ENCODE measurements at regions not wholly inside any gene's neighbourhood (a gene's known extent, or its start where the extent isn't known, plus 50 kb on each side); places are given as distances from the start of the nearest gene placed in this dataset.

- WGBS, 2 donors (ENCODE audit: extremely low coverage in 2 of 2, insufficient read length in 2 of 2, insufficient replicate concordance in 1 of 2): no CpG with 5 or more reads among the region's 4 CpGs
- no peak overlapping the region for H2BK120ac ChIP-seq (ENCODE audit: low read depth, low read length)
- H4K8ac ChIP-seq (ENCODE audit: low read depth, low read length): no peak overlapping the region
- H3K4me2 ChIP-seq (ENCODE audit: insufficient read depth, low read length, poor library complexity, severe bottlenecking): no peak overlapping the region
- H3K4ac ChIP-seq (ENCODE audit: low read length): no peak overlapping the region
- H2AK5ac ChIP-seq (ENCODE audit: low read depth, low read length): no peak overlapping the region
- H3K14ac ChIP-seq (ENCODE audit: low read length): no peak overlapping the region
- H3K23ac ChIP-seq (ENCODE audit: low read depth, low read length, poor library complexity): no peak overlapping the region
- H3K9me3 ChIP-seq (replicated peaks in 1 of 2; ENCODE audit: control insufficient read depth in 2 of 2, insufficient read depth in 1 of 2, low read depth in 1 of 2, low read length in 2 of 2): no peaks in the 10 kb centered on the region
- H2BK5ac ChIP-seq (ENCODE audit: low read length): no peak overlapping the region
- H3K79me1 ChIP-seq (ENCODE audit: low read depth, low read length): no peaks in the 10 kb centered on the region
- H2AFZ ChIP-seq (ENCODE audit: low read length): no peak overlapping the region
- H4K91ac ChIP-seq (ENCODE audit: low read depth, low read length, poor library complexity): no peak overlapping the region
- no peak overlapping the region for H2BK12ac ChIP-seq (ENCODE audit: low read length)
- peak; percentile 29 for DNase-seq (ENCODE audit: low spot score)
- H2BK15ac ChIP-seq (ENCODE audit: low read length): no peak overlapping the region
- H3K9ac ChIP-seq (ENCODE audit: low read depth, low read length, poor library complexity): no peak overlapping the region
- no peak overlapping the region for H3K4me3 ChIP-seq (ENCODE audit: low read length in 2 of 2)
- no peaks in the 10 kb centered on the region for H3K36me3 ChIP-seq (replicated peaks in 1 of 2; ENCODE audit: control insufficient read depth in 2 of 2, insufficient read depth in 2 of 2, low read length in 2 of 2)
- no peaks in the 10 kb centered on the region for H3K27me3 ChIP-seq (ENCODE audit: control insufficient read depth in 3 of 3, insufficient read depth in 3 of 3, low read depth in 1 of 3, low read length in 3 of 3)
- H3K27ac ChIP-seq (replicated peaks; ENCODE audit: low read length): no peak overlapping the region
- no peaks in the 10 kb centered on the region for H3K4me1 ChIP-seq (ENCODE audit: control insufficient read depth in 2 of 2, insufficient read depth in 1 of 2, low read depth in 1 of 2, low read length in 2 of 2)
- H3K18ac ChIP-seq (ENCODE audit: low read length): no peak overlapping the region
These were observed 376.3 kb upstream of the UBE2E3 start for GRCh38 chr2:180604077-180604476.

- Histone ChIP-seq H2BK120ac (ENCODE audit: low read depth, low read length) (no peak overlapping the region), H3K9me3 (replicated peaks in 1 of 2; ENCODE audit: control insufficient read depth in 2 of 2, insufficient read depth in 1 of 2, low read depth in 1 of 2, low read length in 2 of 2) (no peaks in the 10 kb centered on the region), H2BK15ac (ENCODE audit: low read length) (no peak overlapping the region), H3K23ac (ENCODE audit: low read depth, low read length, poor library complexity) (no peak overlapping the region), H3K4me3 (ENCODE audit: low read length in 2 of 2) (no peak overlapping the region), H2AK5ac (ENCODE audit: low read depth, low read length) (no peak overlapping the region), H3K18ac (ENCODE audit: low read length) (no peak overlapping the region), H3K14ac (ENCODE audit: low read length) (no peak overlapping the region), H3K27me3 (ENCODE audit: control insufficient read depth in 3 of 3, insufficient read depth in 3 of 3, low read depth in 1 of 3, low read length in 3 of 3) (no peaks in the 10 kb centered on the region), H3K9ac (ENCODE audit: low read depth, low read length, poor library complexity) (no peak overlapping the region), H2AFZ (ENCODE audit: low read length) (no peak overlapping the region), H2BK12ac (ENCODE audit: low read length) (no peak overlapping the region), H3K4me2 (ENCODE audit: insufficient read depth, low read length, poor library complexity, severe bottlenecking) (no peak overlapping the region), H3K79me1 (ENCODE audit: low read depth, low read length) (no peaks in the 10 kb centered on the region), H3K4ac (ENCODE audit: low read length) (no peak overlapping the region), H4K8ac (ENCODE audit: low read depth, low read length) (no peak overlapping the region), H3K36me3 (replicated peaks in 1 of 2; ENCODE audit: control insufficient read depth in 2 of 2, insufficient read depth in 2 of 2, low read length in 2 of 2) (no peaks in the 10 kb centered on the region), H4K91ac (ENCODE audit: low read depth, low read length, poor library complexity) (no peak overlapping the region), H3K4me1 (ENCODE audit: control insufficient read depth in 2 of 2, insufficient read depth in 1 of 2, low read depth in 1 of 2, low read length in 2 of 2) (no peaks in the 10 kb centered on the region), H2BK5ac (ENCODE audit: low read length) (no peak overlapping the region), H3K27ac (replicated peaks; ENCODE audit: low read length) (no peak overlapping the region)
- WGBS, 2 donors (ENCODE audit: extremely low coverage in 2 of 2, insufficient read length in 2 of 2, insufficient replicate concordance in 1 of 2): no CpG with 5 or more reads among the region's 1 CpG
- DNase-seq (ENCODE audit: low spot score): no peak
These were observed 379.4 kb upstream of the UBE2E3 start for GRCh38 chr2:180601016-180601415.

- H2BK120ac ChIP-seq (ENCODE audit: low read depth, low read length): no peak overlapping the region
- no peak overlapping the region for H3K4me3 ChIP-seq (ENCODE audit: low read length in 2 of 2)
- no peak overlapping the region for H2AFZ ChIP-seq (ENCODE audit: low read length)
- no peak overlapping the region for H4K91ac ChIP-seq (ENCODE audit: low read depth, low read length, poor library complexity)
- H3K4me2 ChIP-seq (ENCODE audit: insufficient read depth, low read length, poor library complexity, severe bottlenecking): no peak overlapping the region
- H3K4ac ChIP-seq (ENCODE audit: low read length): no peak overlapping the region
- no peak overlapping the region for H4K8ac ChIP-seq (ENCODE audit: low read depth, low read length)
- no peak overlapping the region for H2BK5ac ChIP-seq (ENCODE audit: low read length)
- no peaks in the 10 kb centered on the region for H3K9me3 ChIP-seq (replicated peaks in 1 of 2; ENCODE audit: control insufficient read depth in 2 of 2, insufficient read depth in 1 of 2, low read depth in 1 of 2, low read length in 2 of 2)
- no peak for DNase-seq (ENCODE audit: low spot score)
- no peaks in the 10 kb centered on the region for H3K79me1 ChIP-seq (ENCODE audit: low read depth, low read length)
- WGBS, 2 donors (ENCODE audit: extremely low coverage in 2 of 2, insufficient read length in 2 of 2, insufficient replicate concordance in 1 of 2): no CpG with 5 or more reads among the region's 4 CpGs
- no peak overlapping the region for H2BK12ac ChIP-seq (ENCODE audit: low read length)
- H3K18ac ChIP-seq (ENCODE audit: low read length): no peak overlapping the region
- no peak overlapping the region for H3K27ac ChIP-seq (replicated peaks; ENCODE audit: low read length)
- no peak overlapping the region for H3K9ac ChIP-seq (ENCODE audit: low read depth, low read length, poor library complexity)
- H3K14ac ChIP-seq (ENCODE audit: low read length): no peak overlapping the region
- no peaks in the 10 kb centered on the region for H3K4me1 ChIP-seq (ENCODE audit: control insufficient read depth in 2 of 2, insufficient read depth in 1 of 2, low read depth in 1 of 2, low read length in 2 of 2)
- no peak overlapping the region for H2BK15ac ChIP-seq (ENCODE audit: low read length)
- H3K36me3 ChIP-seq (replicated peaks in 1 of 2; ENCODE audit: control insufficient read depth in 2 of 2, insufficient read depth in 2 of 2, low read length in 2 of 2): no peaks in the 10 kb centered on the region
- H2AK5ac ChIP-seq (ENCODE audit: low read depth, low read length): no peak overlapping the region
- H3K27me3 ChIP-seq (ENCODE audit: control insufficient read depth in 3 of 3, insufficient read depth in 3 of 3, low read depth in 1 of 3, low read length in 3 of 3): no peaks in the 10 kb centered on the region
- H3K23ac ChIP-seq (ENCODE audit: low read depth, low read length, poor library complexity): no peak overlapping the region
These were observed 380.6 kb upstream of the UBE2E3 start for GRCh38 chr2:180599804-180600203.

- no peak for DNase-seq (ENCODE audit: low spot score)
- H2AK5ac ChIP-seq (ENCODE audit: low read depth, low read length): no peak overlapping the region
These were observed 383.2 kb upstream of the UBE2E3 start for GRCh38 chr2:180597179-180597578.

More at GRCh38 chr2:180597179-180597578, 383.2 kb upstream of the UBE2E3 start:
- H2BK5ac ChIP-seq (ENCODE audit: low read length): no peak overlapping the region
- H2BK120ac ChIP-seq (ENCODE audit: low read depth, low read length): no peak overlapping the region
- H3K23ac ChIP-seq (ENCODE audit: low read depth, low read length, poor library complexity): no peak overlapping the region
- H4K8ac ChIP-seq (ENCODE audit: low read depth, low read length): no peak overlapping the region
- no peak overlapping the region for H4K91ac ChIP-seq (ENCODE audit: low read depth, low read length, poor library complexity)
- no peak overlapping the region for H3K4me2 ChIP-seq (ENCODE audit: insufficient read depth, low read length, poor library complexity, severe bottlenecking)
- H2AFZ ChIP-seq (ENCODE audit: low read length): no peak overlapping the region
- H3K27me3 ChIP-seq (ENCODE audit: control insufficient read depth in 3 of 3, insufficient read depth in 3 of 3, low read depth in 1 of 3, low read length in 3 of 3): no peaks in the 10 kb centered on the region
- H3K4me3 ChIP-seq (ENCODE audit: low read length in 2 of 2): no peak overlapping the region
- H2BK15ac ChIP-seq (ENCODE audit: low read length): no peak overlapping the region
- H3K18ac ChIP-seq (ENCODE audit: low read length): no peak overlapping the region
- no peak overlapping the region for H3K27ac ChIP-seq (replicated peaks; ENCODE audit: low read length)
- WGBS, 2 donors (ENCODE audit: extremely low coverage in 2 of 2, insufficient read length in 2 of 2, insufficient replicate concordance in 1 of 2): no CpG with 5 or more reads among the region's 2 CpGs
- H3K4me1 ChIP-seq (ENCODE audit: control insufficient read depth in 2 of 2, insufficient read depth in 1 of 2, low read depth in 1 of 2, low read length in 2 of 2): no peaks in the 10 kb centered on the region
- H3K4ac ChIP-seq (ENCODE audit: low read length): no peak overlapping the region
- no peak overlapping the region for H2BK12ac ChIP-seq (ENCODE audit: low read length)
- no peaks in the 10 kb centered on the region for H3K9me3 ChIP-seq (replicated peaks in 1 of 2; ENCODE audit: control insufficient read depth in 2 of 2, insufficient read depth in 1 of 2, low read depth in 1 of 2, low read length in 2 of 2)
- no peak overlapping the region for H3K14ac ChIP-seq (ENCODE audit: low read length)
- no peaks in the 10 kb centered on the region for H3K79me1 ChIP-seq (ENCODE audit: low read depth, low read length)
- no peaks in the 10 kb centered on the region for H3K36me3 ChIP-seq (replicated peaks in 1 of 2; ENCODE audit: control insufficient read depth in 2 of 2, insufficient read depth in 2 of 2, low read length in 2 of 2)
- H3K9ac ChIP-seq (ENCODE audit: low read depth, low read length, poor library complexity): no peak overlapping the region

All from neuronal stem cell (in vitro differentiated cells).